ENCODE measurements at regions not wholly inside any gene's neighbourhood (a gene's known extent, or its start where the extent isn't known, plus 50 kb on each side); places are given as distances from the start of the nearest gene placed in this dataset.
"Not testable (repeated sequence)": the region's sequence is repeated elsewhere in the genome, so short reads cannot be mapped to it uniquely, and the experiment has no call there.

- no peak for FAIRE-seq
- TF ChIP-seq POLR2AphosphoS5 (IDR thresholded peaks at IDR 0.05; ENCODE audit: low read depth, low read length), result no peak
- TF ChIP-seq POLR2A (IDR thresholded peaks at IDR 0.05; ENCODE audit: low read depth, low read length), result no peak
- no peak for TF ChIP-seq TAF1 (IDR thresholded peaks at IDR 0.05; ENCODE audit: borderline replicate concordance, low read depth, low read length)
- no peak for DNase-seq (ENCODE audit: insufficient read length)
Measured at GRCh38 chr11:80925321-80925720, 1484.5 kb upstream of the TENM4 start.

- not testable (repeated sequence) for DNase-seq (ENCODE audit: insufficient read length); FAIRE-seq
Measured at GRCh38 chr11:80921310-80921709, 1480.5 kb upstream of the TENM4 start.

GRCh38 chr11:80916173-80916798, 1475.5 kb upstream of the TENM4 start:
- no peak for FAIRE-seq
- TF ChIP-seq TAF1 (IDR thresholded peaks at IDR 0.05; ENCODE audit: borderline replicate concordance, low read depth, low read length), result no peak
- TF ChIP-seq POLR2AphosphoS5 (IDR thresholded peaks at IDR 0.05; ENCODE audit: low read depth, low read length), result no peak
- no peak for DNase-seq (ENCODE audit: insufficient read length)

- DNase-seq (ENCODE audit: insufficient read length) (no peak), FAIRE-seq (no peak)
- TF ChIP-seq POLR2AphosphoS5 (IDR thresholded peaks at IDR 0.05; ENCODE audit: low read depth, low read length) (no peak), POLR2A (IDR thresholded peaks at IDR 0.05; ENCODE audit: low read depth, low read length) (no peak), TAF1 (IDR thresholded peaks at IDR 0.05; ENCODE audit: borderline replicate concordance, low read depth, low read length) (no peak)
Measured at GRCh38 chr11:80914311-80914710, 1473.5 kb upstream of the TENM4 start.

- DNase-seq (ENCODE audit: insufficient read length) (no peak), FAIRE-seq (peak; percentile 30)
- TF ChIP-seq TAF1 (IDR thresholded peaks at IDR 0.05; ENCODE audit: borderline replicate concordance, low read depth, low read length) (no peak), POLR2AphosphoS5 (IDR thresholded peaks at IDR 0.05; ENCODE audit: low read depth, low read length) (no peak), POLR2A (IDR thresholded peaks at IDR 0.05; ENCODE audit: low read depth, low read length) (no peak)
Measured at GRCh38 chr11:80911666-80912065, 1470.8 kb upstream of the TENM4 start.

- DNase-seq (ENCODE audit: insufficient read length) (no peak), FAIRE-seq (peak; percentile 61)
- TF ChIP-seq POLR2AphosphoS5 (IDR thresholded peaks at IDR 0.05; ENCODE audit: low read depth, low read length) (no peak), TAF1 (IDR thresholded peaks at IDR 0.05; ENCODE audit: borderline replicate concordance, low read depth, low read length) (no peak), POLR2A (IDR thresholded peaks at IDR 0.05; ENCODE audit: low read depth, low read length) (no peak)
Measured at GRCh38 chr11:80900265-80900664, 1459.4 kb upstream of the TENM4 start.

GRCh38 chr11:80899381-80899780, 1458.6 kb upstream of the TENM4 start:
- FAIRE-seq (peak; percentile 86), DNase-seq (ENCODE audit: insufficient read length) (no peak)
- TF ChIP-seq TAF1 (IDR thresholded peaks at IDR 0.05; ENCODE audit: borderline replicate concordance, low read depth, low read length) (no peak), POLR2A (IDR thresholded peaks at IDR 0.05; ENCODE audit: low read depth, low read length) (no peak), POLR2AphosphoS5 (IDR thresholded peaks at IDR 0.05; ENCODE audit: low read depth, low read length) (no peak)

- TF ChIP-seq POLR2AphosphoS5 (IDR thresholded peaks at IDR 0.05; ENCODE audit: low read depth, low read length) (no peak), TAF1 (IDR thresholded peaks at IDR 0.05; ENCODE audit: borderline replicate concordance, low read depth, low read length) (no peak), POLR2A (IDR thresholded peaks at IDR 0.05; ENCODE audit: low read depth, low read length) (no peak)
- DNase-seq (ENCODE audit: insufficient read length) (no peak), FAIRE-seq (no peak)
Measured at GRCh38 chr11:80898910-80899309, 1458.1 kb upstream of the TENM4 start.

- no peak for DNase-seq (ENCODE audit: insufficient read length)
- no peak for FAIRE-seq
- TF ChIP-seq POLR2AphosphoS5 (IDR thresholded peaks at IDR 0.05; ENCODE audit: low read depth, low read length) (no peak), TAF1 (IDR thresholded peaks at IDR 0.05; ENCODE audit: borderline replicate concordance, low read depth, low read length) (no peak), POLR2A (IDR thresholded peaks at IDR 0.05; ENCODE audit: low read depth, low read length) (no peak)
Measured at GRCh38 chr11:80886684-80887083, 1445.9 kb upstream of the TENM4 start.

GRCh38 chr11:80873310-80873999, 1432.6 kb upstream of the TENM4 start:
- TF ChIP-seq TAF1 (IDR thresholded peaks at IDR 0.05; ENCODE audit: borderline replicate concordance, low read depth, low read length) (no peak), POLR2AphosphoS5 (IDR thresholded peaks at IDR 0.05; ENCODE audit: low read depth, low read length) (no peak), POLR2A (IDR thresholded peaks at IDR 0.05; ENCODE audit: low read depth, low read length) (no peak)
- peak; percentile 95 for FAIRE-seq
- DNase-seq (ENCODE audit: insufficient read length), result no peak

- no peak for TF ChIP-seq TAF1 (IDR thresholded peaks at IDR 0.05; ENCODE audit: borderline replicate concordance, low read depth, low read length)
- no peak for TF ChIP-seq POLR2A (IDR thresholded peaks at IDR 0.05; ENCODE audit: low read depth, low read length)
- TF ChIP-seq POLR2AphosphoS5 (IDR thresholded peaks at IDR 0.05; ENCODE audit: low read depth, low read length), result no peak
- FAIRE-seq (peak; percentile 38), DNase-seq (ENCODE audit: insufficient read length) (no peak)
Measured at GRCh38 chr11:80872116-80872728, 1431.4 kb upstream of the TENM4 start.

GRCh38 chr11:80868831-80869230, 1428.0 kb upstream of the TENM4 start:
- FAIRE-seq (no peak), DNase-seq (ENCODE audit: insufficient read length) (no peak)

More at GRCh38 chr11:80868831-80869230, 1428.0 kb upstream of the TENM4 start:
- TF ChIP-seq POLR2AphosphoS5 (IDR thresholded peaks at IDR 0.05; ENCODE audit: low read depth, low read length), result no peak
- no peak for TF ChIP-seq POLR2A (IDR thresholded peaks at IDR 0.05; ENCODE audit: low read depth, low read length)
- no peak for TF ChIP-seq TAF1 (IDR thresholded peaks at IDR 0.05; ENCODE audit: borderline replicate concordance, low read depth, low read length)

Measured in GM12892 (cell line).